ENCODE measurements at regions not wholly inside any gene's neighbourhood (a gene's known extent, or its start where the extent isn't known, plus 50 kb on each side); places are given as distances from the start of the nearest gene placed in this dataset.

GRCh38 chr15:61500523-61500922, 271.4 kb upstream of the RORA start:
- Histone ChIP-seq H3K18ac (ENCODE audit: low read length) (no peak overlapping the region), H4K12ac (ENCODE audit: low read depth, low read length) (no peak overlapping the region), H3K36me3 (ENCODE audit: control insufficient read depth in 1 of 2, insufficient read depth in 2 of 2, low read length in 2 of 2) (no peaks in the 10 kb centered on the region), H3K27ac (ENCODE audit: low read depth, low read length) (no peak overlapping the region), H2BK12ac (ENCODE audit: low read length) (no peak overlapping the region), H3K14ac (ENCODE audit: low read length) (no peak overlapping the region), H3K4ac (ENCODE audit: low read depth, low read length) (no peak overlapping the region), H3K27me3 (ENCODE audit: insufficient read depth, low read length) (no peaks in the 10 kb centered on the region), H3K4me3 (ENCODE audit: low read depth, low read length) (no peak overlapping the region), H3K79me1 (ENCODE audit: low read length) (no peaks in the 10 kb centered on the region), H2BK5ac (ENCODE audit: low read depth, low read length, poor library complexity) (no peak overlapping the region), H4K91ac (ENCODE audit: low read depth, low read length) (no peak overlapping the region), H3K79me2 (ENCODE audit: control insufficient read depth, insufficient read depth, low read length, poor library complexity) (no peaks in the 10 kb centered on the region), H3K4me2 (ENCODE audit: low read length) (no peak overlapping the region), H2BK120ac (ENCODE audit: insufficient read depth, low read length, poor library complexity) (no peak overlapping the region), H4K8ac (ENCODE audit: low read depth, low read length) (no peak overlapping the region), H2AK5ac (ENCODE audit: low read length) (no peak overlapping the region), H2AFZ (ENCODE audit: insufficient read depth, low read length, poor library complexity) (no peak overlapping the region), H3K9me3 (ENCODE audit: insufficient read depth, low read depth, low read length) (no peaks in the 10 kb centered on the region), H3K9ac (ENCODE audit: low read length) (no peak overlapping the region), H3K23ac (ENCODE audit: low read length) (no peak overlapping the region), H3K4me1 (ENCODE audit: control insufficient read depth in 1 of 2, insufficient read depth in 2 of 2, low read length in 2 of 2) (no peaks in the 10 kb centered on the region)
- no peak for DNase-seq

GRCh38 chr15:61499376-61499775, 270.3 kb upstream of the RORA start:
- no CpG with 5 or more reads among the region's 3 CpGs for WGBS (ENCODE audit: extremely low coverage, insufficient coverage, insufficient read length)
- no peak overlapping the region for H3K4me2 ChIP-seq (ENCODE audit: low read length)
- H2BK5ac ChIP-seq (ENCODE audit: low read depth, low read length, poor library complexity), result no peak overlapping the region
- no peak overlapping the region for H3K18ac ChIP-seq (ENCODE audit: low read length)
- no peak overlapping the region for H4K12ac ChIP-seq (ENCODE audit: low read depth, low read length)
- H3K4me3 ChIP-seq (ENCODE audit: low read depth, low read length), result no peak overlapping the region
- no peaks in the 10 kb centered on the region for H3K79me1 ChIP-seq (ENCODE audit: low read length)
- H3K9me3 ChIP-seq (ENCODE audit: insufficient read depth, low read depth, low read length), result no peaks in the 10 kb centered on the region
- no peak for DNase-seq
- no peak overlapping the region for H2AFZ ChIP-seq (ENCODE audit: insufficient read depth, low read length, poor library complexity)
- H3K36me3 ChIP-seq (ENCODE audit: control insufficient read depth in 1 of 2, insufficient read depth in 2 of 2, low read length in 2 of 2), result no peaks in the 10 kb centered on the region
- H3K14ac ChIP-seq (ENCODE audit: low read length), result no peak overlapping the region
- H3K79me2 ChIP-seq (ENCODE audit: control insufficient read depth, insufficient read depth, low read length, poor library complexity), result no peaks in the 10 kb centered on the region
- H3K4me1 ChIP-seq (ENCODE audit: control insufficient read depth in 1 of 2, insufficient read depth in 2 of 2, low read length in 2 of 2), result no peaks in the 10 kb centered on the region
- H2BK120ac ChIP-seq (ENCODE audit: insufficient read depth, low read length, poor library complexity), result no peak overlapping the region
- no peak overlapping the region for H2AK5ac ChIP-seq (ENCODE audit: low read length)
- H3K23ac ChIP-seq (ENCODE audit: low read length), result no peak overlapping the region
- H4K91ac ChIP-seq (ENCODE audit: low read depth, low read length), result no peak overlapping the region
- H4K8ac ChIP-seq (ENCODE audit: low read depth, low read length), result no peak overlapping the region
- H3K27ac ChIP-seq (ENCODE audit: low read depth, low read length), result no peak overlapping the region
- H3K27me3 ChIP-seq (ENCODE audit: insufficient read depth, low read length), result no peaks in the 10 kb centered on the region
- no peak overlapping the region for H2BK12ac ChIP-seq (ENCODE audit: low read length)
- no peak overlapping the region for H3K4ac ChIP-seq (ENCODE audit: low read depth, low read length)
- no peak overlapping the region for H3K9ac ChIP-seq (ENCODE audit: low read length)

- no peak overlapping the region for H2AK5ac ChIP-seq (ENCODE audit: low read length)
- H2BK120ac ChIP-seq (ENCODE audit: insufficient read depth, low read length, poor library complexity), result no peak overlapping the region
- H3K27me3 ChIP-seq (ENCODE audit: insufficient read depth, low read length), result no peaks in the 10 kb centered on the region
These were observed 260.5 kb upstream of the RORA start for GRCh38 chr15:61489571-61489970.

GRCh38 chr15:61483599-61483998, 254.5 kb upstream of the RORA start:
- no peaks in the 10 kb centered on the region for H3K4me1 ChIP-seq (ENCODE audit: control insufficient read depth in 1 of 2, insufficient read depth in 2 of 2, low read length in 2 of 2)
- no peak overlapping the region for H3K27ac ChIP-seq (ENCODE audit: low read depth, low read length)
- no peak for DNase-seq
- H2AK5ac ChIP-seq (ENCODE audit: low read length), result no peak overlapping the region
- no peak overlapping the region for H3K14ac ChIP-seq (ENCODE audit: low read length)
- H3K27me3 ChIP-seq (ENCODE audit: insufficient read depth, low read length), result no peaks in the 10 kb centered on the region
- H3K18ac ChIP-seq (ENCODE audit: low read length), result no peak overlapping the region
- H3K79me2 ChIP-seq (ENCODE audit: control insufficient read depth, insufficient read depth, low read length, poor library complexity), result no peaks in the 10 kb centered on the region
- no peak overlapping the region for H4K91ac ChIP-seq (ENCODE audit: low read depth, low read length)
- H3K4me3 ChIP-seq (ENCODE audit: low read depth, low read length), result no peak overlapping the region
- H2AFZ ChIP-seq (ENCODE audit: insufficient read depth, low read length, poor library complexity), result no peak overlapping the region
- no peak overlapping the region for H2BK5ac ChIP-seq (ENCODE audit: low read depth, low read length, poor library complexity)
- H2BK12ac ChIP-seq (ENCODE audit: low read length), result no peak overlapping the region
- H3K36me3 ChIP-seq (ENCODE audit: control insufficient read depth in 1 of 2, insufficient read depth in 2 of 2, low read length in 2 of 2), result no peaks in the 10 kb centered on the region
- no peak overlapping the region for H3K4ac ChIP-seq (ENCODE audit: low read depth, low read length)
- H4K12ac ChIP-seq (ENCODE audit: low read depth, low read length), result no peak overlapping the region
- no peak overlapping the region for H3K9ac ChIP-seq (ENCODE audit: low read length)
- peak overlapping the region; percentile 35 for H3K23ac ChIP-seq (ENCODE audit: low read length)
- no peak overlapping the region for H3K4me2 ChIP-seq (ENCODE audit: low read length)
- no peaks in the 10 kb centered on the region for H3K9me3 ChIP-seq (ENCODE audit: insufficient read depth, low read depth, low read length)
- no peaks in the 10 kb centered on the region for H3K79me1 ChIP-seq (ENCODE audit: low read length)
- WGBS (ENCODE audit: extremely low coverage, insufficient coverage, insufficient read length), result no CpG with 5 or more reads among the region's 6 CpGs
- no peak overlapping the region for H2BK120ac ChIP-seq (ENCODE audit: insufficient read depth, low read length, poor library complexity)
- H4K8ac ChIP-seq (ENCODE audit: low read depth, low read length), result no peak overlapping the region

More at GRCh38 chr15:61489571-61489970, 260.5 kb upstream of the RORA start:
- no peak overlapping the region for H4K12ac ChIP-seq (ENCODE audit: low read depth, low read length)
- no peaks in the 10 kb centered on the region for H3K9me3 ChIP-seq (ENCODE audit: insufficient read depth, low read depth, low read length)
- H4K91ac ChIP-seq (ENCODE audit: low read depth, low read length), result no peak overlapping the region
- H4K8ac ChIP-seq (ENCODE audit: low read depth, low read length), result no peak overlapping the region
- no peaks in the 10 kb centered on the region for H3K36me3 ChIP-seq (ENCODE audit: control insufficient read depth in 1 of 2, insufficient read depth in 2 of 2, low read length in 2 of 2)
- WGBS (ENCODE audit: extremely low coverage, insufficient coverage, insufficient read length), result no CpG with 5 or more reads among the region's 1 CpG
- H3K18ac ChIP-seq (ENCODE audit: low read length), result no peak overlapping the region
- H2AFZ ChIP-seq (ENCODE audit: insufficient read depth, low read length, poor library complexity), result no peak overlapping the region
- no peak for DNase-seq
- H2BK5ac ChIP-seq (ENCODE audit: low read depth, low read length, poor library complexity), result no peak overlapping the region
- no peak overlapping the region for H3K4me2 ChIP-seq (ENCODE audit: low read length)
- H3K4ac ChIP-seq (ENCODE audit: low read depth, low read length), result no peak overlapping the region
- H3K9ac ChIP-seq (ENCODE audit: low read length), result no peak overlapping the region
- H2BK12ac ChIP-seq (ENCODE audit: low read length), result no peak overlapping the region
- no peak overlapping the region for H3K14ac ChIP-seq (ENCODE audit: low read length)
- no peak overlapping the region for H3K4me3 ChIP-seq (ENCODE audit: low read depth, low read length)
- H3K27ac ChIP-seq (ENCODE audit: low read depth, low read length), result no peak overlapping the region
- no peaks in the 10 kb centered on the region for H3K79me1 ChIP-seq (ENCODE audit: low read length)
- H3K23ac ChIP-seq (ENCODE audit: low read length), result no peak overlapping the region
- H3K79me2 ChIP-seq (ENCODE audit: control insufficient read depth, insufficient read depth, low read length, poor library complexity), result no peaks in the 10 kb centered on the region
- no peaks in the 10 kb centered on the region for H3K4me1 ChIP-seq (ENCODE audit: control insufficient read depth in 1 of 2, insufficient read depth in 2 of 2, low read length in 2 of 2)

Measured in trophoblast cell (in vitro differentiated cells and primary cell).